GM18868 (cell line): ENCODE measurements at regions not wholly inside any gene's neighbourhood (a gene's known extent, or its start where the extent isn't known, plus 50 kb on each side); places are given as distances from the start of the nearest gene placed in this dataset.

Source experiments
- ATAC-seq: cut with Tn5 transposase; IDR thresholded peaks from one replicate; pipeline ENCODE4 v1.9.1; 2021; ENCODE audit warnings: mild to moderate bottlenecking, moderate library complexity; ENCODE audit not compliant: unreplicated experiment

DNA sequence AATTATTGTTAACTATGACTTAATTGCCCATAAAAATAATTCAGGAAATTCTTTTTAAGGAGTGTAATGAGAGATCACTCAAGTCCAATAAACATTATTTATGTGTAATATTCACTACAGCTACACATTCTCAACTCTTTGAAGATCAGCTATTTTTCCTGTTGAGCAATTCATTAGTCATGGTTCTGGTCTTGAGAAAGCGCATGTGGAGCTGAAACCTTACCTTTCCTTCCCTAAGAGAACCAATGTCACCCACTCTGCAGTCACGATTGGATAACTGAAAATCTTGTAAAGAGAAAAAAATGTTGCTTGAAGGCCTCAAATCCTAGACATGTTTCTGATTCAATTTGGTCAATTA lies 736.9 kb upstream of the MARCKS start:
- ATAC-seq: no peak

DNA sequence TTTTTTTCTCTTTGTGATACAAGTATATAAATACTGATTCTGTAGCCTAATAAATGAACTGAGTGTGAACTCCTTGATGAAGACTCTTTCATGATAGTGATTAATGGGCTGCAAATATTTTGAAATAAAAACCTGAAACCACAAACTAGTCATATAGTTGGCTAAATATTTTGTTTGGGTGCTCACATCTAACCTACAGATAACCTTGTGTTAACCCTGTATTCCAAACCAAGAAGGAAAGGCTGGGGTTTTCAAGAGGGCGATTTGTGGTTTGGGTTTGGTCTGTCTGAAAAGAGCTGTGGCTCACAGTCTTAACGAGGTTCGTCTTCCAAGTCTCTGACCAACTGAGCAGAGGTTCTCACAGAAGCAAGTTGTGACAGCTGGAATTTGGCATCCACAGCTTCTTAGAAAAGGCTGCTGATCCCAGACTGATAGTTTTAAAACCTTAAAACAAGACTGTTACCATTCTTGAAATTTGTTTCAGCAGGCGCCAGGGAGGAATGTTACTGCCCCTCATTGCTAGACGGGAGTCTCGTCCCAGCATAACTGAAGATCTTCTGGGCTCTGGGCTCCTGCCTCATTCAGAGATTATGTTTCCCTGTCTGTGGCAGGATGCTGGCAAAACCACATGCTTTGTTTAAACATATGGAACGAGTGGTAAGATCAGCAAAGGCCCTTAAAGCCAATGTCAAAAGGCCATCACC lies 736.4 kb upstream of the MARCKS start:
- ATAC-seq: no peak

- ATAC-seq: no peak
Observed at GRCh38 chr6:113121571-113121970, 735.6 kb upstream of the MARCKS start.

DNA sequence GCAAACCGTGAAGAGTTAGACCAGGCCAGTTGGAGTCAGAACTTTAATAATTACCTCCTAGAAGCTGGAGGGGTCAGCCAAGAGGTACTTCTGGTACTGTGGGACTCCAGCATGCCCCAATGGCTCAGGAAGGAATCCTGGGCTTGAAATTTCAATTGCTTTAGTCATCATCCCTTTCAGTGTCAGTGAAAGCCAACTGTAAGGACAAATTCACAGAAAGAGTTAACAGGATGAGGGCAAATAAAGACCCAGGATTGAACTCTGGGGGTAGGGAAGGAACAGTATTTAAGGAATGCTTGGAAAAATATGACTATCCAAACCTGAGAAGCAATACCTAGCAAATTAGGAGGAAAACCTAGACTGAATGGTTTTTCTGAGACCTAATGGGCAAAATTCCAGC lies 735.1 kb upstream of the MARCKS start:
- no peak for ATAC-seq

- ATAC-seq: no peak
Observed at GRCh38 chr6:113125626-113126025, 731.5 kb upstream of the MARCKS start.

GRCh38 chr6:113127786-113128419 lies 729.2 kb upstream of the MARCKS start:
- ATAC-seq: no peak

- no peak for ATAC-seq
Observed at GRCh38 chr6:113128661-113129060, 728.5 kb upstream of the MARCKS start.

DNA sequence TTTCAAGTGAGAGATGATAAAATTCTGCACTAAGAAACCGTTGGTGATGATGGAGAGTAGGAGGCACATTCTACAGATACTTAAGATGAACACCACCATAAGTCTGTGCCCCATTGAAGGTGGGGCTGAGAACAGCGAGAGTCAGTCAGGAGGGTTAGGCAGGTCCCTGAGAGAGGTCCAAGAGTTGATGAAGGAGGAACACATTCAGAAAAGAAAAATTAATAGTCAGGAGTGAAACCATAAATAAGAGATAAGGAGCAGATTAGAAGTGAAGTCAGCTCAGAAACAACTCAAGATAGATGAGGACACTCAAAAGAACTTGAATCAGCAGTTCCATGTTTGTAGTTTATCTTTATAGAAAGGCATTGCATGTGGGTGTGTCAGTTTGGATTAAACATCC lies 727.2 kb upstream of the MARCKS start:
- ATAC-seq: no peak

DNA sequence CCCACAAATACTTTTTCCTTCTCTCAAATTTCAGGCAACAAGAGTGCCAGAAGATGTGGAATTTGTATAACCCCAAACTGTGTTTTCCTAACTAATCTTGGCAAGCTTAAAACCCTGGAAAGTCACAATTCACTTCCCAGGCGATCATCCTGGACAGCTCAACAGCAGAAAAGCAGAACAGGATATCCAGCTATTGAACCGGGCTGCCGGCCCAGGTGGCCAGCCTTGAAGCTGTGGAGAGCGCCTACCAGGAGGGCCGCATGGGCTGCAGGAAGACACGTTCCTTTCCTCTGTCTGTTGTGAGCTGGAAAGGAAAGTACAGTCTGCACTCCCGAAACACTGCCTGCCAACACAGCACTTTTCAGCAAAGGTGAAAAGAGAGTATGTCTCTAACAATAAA lies 719.7 kb upstream of the MARCKS start:
- ATAC-seq: no peak

DNA sequence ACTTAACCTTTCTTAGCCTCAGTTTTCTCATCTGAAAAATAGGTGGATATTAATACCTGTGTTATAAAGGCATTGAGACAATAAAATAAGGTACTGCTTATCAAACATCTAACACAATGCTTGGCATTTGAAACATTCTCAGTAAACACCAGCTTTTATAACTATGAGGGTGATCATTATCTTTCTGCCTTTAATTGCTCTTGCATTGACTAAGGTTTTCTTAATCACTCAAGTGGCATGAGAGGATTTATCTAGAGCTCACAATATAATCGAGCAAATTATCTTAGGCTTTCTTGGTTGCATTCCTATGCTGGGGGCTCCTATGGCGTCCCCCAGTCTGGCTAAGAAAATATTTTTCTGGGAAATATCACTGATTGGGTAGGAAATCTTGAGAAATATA lies 716.4 kb upstream of the MARCKS start:
- no peak for ATAC-seq

- no peak for ATAC-seq
Observed at GRCh38 chr6:113141901-113142300, 715.2 kb upstream of the MARCKS start.

DNA sequence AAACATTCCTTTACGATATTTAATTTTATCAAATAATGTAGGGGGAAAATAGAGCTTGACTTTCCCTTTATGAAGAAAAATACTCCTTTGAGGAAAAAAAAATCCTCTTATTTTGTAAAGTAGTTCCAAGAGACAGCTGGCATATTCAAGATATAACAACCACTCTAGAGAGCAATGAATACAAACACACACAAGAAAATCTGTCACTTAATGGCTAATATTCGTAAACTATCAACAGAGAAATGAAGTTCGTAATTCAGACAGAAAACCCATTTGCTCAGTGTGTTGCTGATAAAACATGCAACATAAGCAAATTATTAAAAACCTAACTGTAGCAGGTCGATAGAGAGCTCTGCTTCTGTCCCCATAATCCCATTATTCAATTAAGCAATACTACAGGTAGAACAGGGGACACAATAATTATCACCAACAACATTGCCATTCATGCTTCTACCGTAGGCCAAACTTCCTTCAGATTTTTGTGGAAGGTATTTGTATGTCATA lies 714.4 kb upstream of the MARCKS start:
- ATAC-seq: no peak

- no peak for ATAC-seq
Observed at GRCh38 chr6:113143206-113143605, 713.9 kb upstream of the MARCKS start.

GRCh38 chr6:113144117-113144516 lies 713.0 kb upstream of the MARCKS start:
- ATAC-seq: no peak

GRCh38 chr6:113146878-113147277 lies 710.3 kb upstream of the MARCKS start:
- no peak for ATAC-seq

GRCh38 chr6:113147544-113147943 lies 709.6 kb upstream of the MARCKS start:
- ATAC-seq: no peak

GRCh38 chr6:113148566-113148965 lies 708.6 kb upstream of the MARCKS start:
- no peak for ATAC-seq

GRCh38 chr6:113149511-113149910 lies 707.6 kb upstream of the MARCKS start:
- ATAC-seq: no peak

- ATAC-seq: no peak
Observed at GRCh38 chr6:113160306-113161017, 696.7 kb upstream of the MARCKS start.

- no peak for ATAC-seq
Observed at GRCh38 chr6:113161018-113161315, 696.2 kb upstream of the MARCKS start.

GRCh38 chr6:113162739-113163138 lies 694.4 kb upstream of the MARCKS start:
- no peak for ATAC-seq

DNA sequence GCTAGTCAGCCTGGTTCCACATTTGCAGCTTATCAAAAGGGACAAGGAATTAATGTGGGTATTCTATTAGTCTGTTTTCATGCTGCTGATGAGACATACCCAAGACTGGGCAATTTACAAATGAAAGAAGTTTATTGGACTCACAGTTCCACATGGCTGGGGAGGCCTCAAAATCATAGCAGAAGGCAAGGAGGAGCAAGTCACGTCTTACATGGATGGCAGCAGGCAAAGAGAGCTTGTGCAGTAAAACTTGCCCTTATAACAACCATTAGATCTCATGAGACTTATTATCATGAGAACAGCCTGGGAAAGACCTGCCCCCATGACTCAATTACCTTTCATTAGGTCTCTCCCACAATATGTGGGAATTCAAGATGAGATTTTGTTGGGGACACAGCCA lies 689.1 kb upstream of the MARCKS start:
- ATAC-seq: no peak
